BLaER1 (cell line): ENCODE measurements at regions not wholly inside any gene's neighbourhood (a gene's known extent, or its start where the extent isn't known, plus 50 kb on each side); places are given as distances from the start of the nearest gene placed in this dataset.
A peak's percentile ranks its signal among the peaks of the same experiment; 100 is the strongest.

Experiments
- H3K27ac ChIP-seq: shearing (Covaris generic); formaldehyde crosslinking; 2 replicates; pipeline ENCODE4 v1.8.1; 2022
- H3K27me3 ChIP-seq: shearing (Covaris generic); formaldehyde crosslinking; 2 replicates; pipeline ENCODE4 v1.8.1; 2022
- H3K36me3 ChIP-seq: shearing (Covaris generic); formaldehyde crosslinking; 2 replicates; pipeline ENCODE4 v1.8.1; 2022
- H3K4me1 ChIP-seq: shearing (Covaris generic); formaldehyde crosslinking; 2 replicates; pipeline ENCODE4 v1.8.1; 2022
- H3K4me2 ChIP-seq: shearing (Covaris generic); formaldehyde crosslinking; 2 replicates; pipeline ENCODE4 v1.8.1; 2022
- H3K4me3 ChIP-seq: shearing (Covaris generic); formaldehyde crosslinking; 2 replicates; pipeline ENCODE4 v1.8.1; 2022
- H3K9ac ChIP-seq: shearing (Covaris generic); formaldehyde crosslinking; 2 replicates; pipeline ENCODE4 v1.8.1; 2022
- H3K9me3 ChIP-seq: shearing (Covaris generic); formaldehyde crosslinking; 2 replicates; pipeline ENCODE4 v1.8.1; 2022
- H4K20me1 ChIP-seq: shearing (Covaris generic); formaldehyde crosslinking; 2 replicates; pipeline ENCODE4 v1.8.1; 2022
- Cebpa-rat ChIP-seq: shearing (Covaris generic); IDR thresholded peaks from 2 replicates; pipeline ENCODE4 v1.8.1; 2022

DNA sequence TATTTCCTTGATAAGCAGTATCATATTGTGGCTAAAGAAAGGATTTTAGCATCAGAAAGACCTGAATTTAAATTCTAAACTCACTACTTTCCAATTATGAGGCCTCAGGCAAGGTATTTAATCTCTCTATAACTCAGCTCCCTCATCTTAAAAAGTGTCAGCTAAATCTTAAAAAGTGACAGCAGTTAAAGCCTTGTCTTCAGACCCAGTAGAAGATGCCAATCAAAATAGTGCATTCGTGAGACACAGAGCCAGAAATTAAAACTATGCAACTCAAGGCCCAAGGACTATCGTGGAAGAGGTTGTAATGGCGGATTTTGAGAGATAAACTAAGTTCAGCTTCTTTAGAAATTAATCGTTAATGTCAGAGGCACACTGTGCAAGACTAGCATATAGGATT, 677.5 kb upstream of the BRINP3 start:
- Histone ChIP-seq H3K9ac (no peak overlapping the region), H3K27ac (no peak overlapping the region), H3K9me3 (peaks cover 9% of the 10 kb centered on the region), H3K27me3 (no peaks in the 10 kb centered on the region), H3K4me2 (no peak overlapping the region), H3K36me3 (no peaks in the 10 kb centered on the region), H4K20me1 (no peaks in the 10 kb centered on the region), H3K4me3 (no peak overlapping the region), H3K4me1 (no peaks in the 10 kb centered on the region)
- TF ChIP-seq Cebpa-rat = no peak

DNA sequence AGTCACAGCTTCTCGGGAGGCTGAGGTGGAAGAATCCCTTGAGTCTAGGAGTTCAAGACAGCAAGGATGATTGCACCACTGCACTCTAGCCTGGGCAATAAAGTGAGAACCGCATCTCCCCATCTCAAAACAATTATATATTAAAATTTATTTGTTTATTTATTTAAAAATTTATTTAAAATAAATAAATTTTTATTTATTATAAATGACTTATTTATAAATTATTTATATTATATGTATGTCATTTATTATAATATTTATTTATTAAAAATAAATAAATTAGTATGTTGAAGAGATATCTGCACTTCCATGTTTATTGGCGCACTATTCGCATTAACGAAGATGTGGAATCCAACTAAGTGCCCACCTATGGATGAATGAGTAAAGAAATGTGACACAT, 683.2 kb upstream of the BRINP3 start:
- Histone ChIP-seq H4K20me1 (no peaks in the 10 kb centered on the region), H3K4me3 (no peak overlapping the region), H3K4me1 (no peaks in the 10 kb centered on the region), H3K4me2 (no peak overlapping the region), H3K27me3 (no peaks in the 10 kb centered on the region), H3K9ac (no peak overlapping the region), H3K36me3 (no peaks in the 10 kb centered on the region), H3K9me3 (no peaks in the 10 kb centered on the region), H3K27ac (no peak overlapping the region)
- TF ChIP-seq Cebpa-rat = no peak

DNA sequence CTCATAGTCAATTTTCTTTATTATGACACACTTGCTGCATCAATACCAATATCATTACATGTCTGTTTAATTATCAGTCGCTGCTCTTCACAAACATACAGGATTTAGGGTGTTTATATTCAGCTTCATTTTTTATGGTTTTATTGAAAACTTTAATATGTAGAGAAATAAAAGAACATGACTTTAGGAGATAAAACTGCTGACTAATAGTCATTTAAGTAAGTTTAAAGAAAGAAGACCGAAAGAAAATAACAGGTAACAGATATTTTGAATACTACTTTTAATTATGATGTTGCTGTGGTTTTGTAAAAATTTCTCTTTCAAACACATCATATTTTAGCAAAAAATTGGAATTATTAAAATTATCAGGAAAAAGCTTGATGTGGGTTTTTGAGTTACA, 685.1 kb upstream of the BRINP3 start:
- Histone ChIP-seq H3K36me3 (no peaks in the 10 kb centered on the region), H3K9me3 (no peaks in the 10 kb centered on the region), H3K9ac (no peak overlapping the region), H3K27ac (no peak overlapping the region), H4K20me1 (no peaks in the 10 kb centered on the region), H3K27me3 (no peaks in the 10 kb centered on the region), H3K4me1 (no peaks in the 10 kb centered on the region), H3K4me2 (no peak overlapping the region), H3K4me3 (no peak overlapping the region)
- TF ChIP-seq Cebpa-rat = no peak

DNA sequence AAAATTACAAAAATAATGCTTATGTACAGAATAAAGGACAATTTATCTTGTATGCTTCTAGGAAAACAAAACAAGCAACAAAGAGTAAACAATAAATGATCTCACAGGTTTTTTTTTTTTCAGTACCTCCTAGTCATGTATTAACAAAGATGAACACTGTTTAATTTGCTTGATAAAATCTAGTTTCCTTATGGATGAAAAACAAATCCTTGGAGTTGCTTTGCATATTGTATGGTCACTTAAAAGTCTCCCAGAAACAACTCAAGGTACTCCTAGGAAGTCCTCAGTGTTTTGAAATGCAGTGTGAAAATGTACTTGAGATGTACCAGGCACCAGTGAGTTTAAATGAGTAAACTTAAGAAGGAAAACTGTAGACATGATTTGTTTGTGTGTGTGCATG, 686.0 kb upstream of the BRINP3 start:
- no peak for TF ChIP-seq Cebpa-rat
- Histone ChIP-seq H3K4me1 (no peaks in the 10 kb centered on the region), H3K9ac (no peak overlapping the region), H3K27me3 (no peaks in the 10 kb centered on the region), H3K4me2 (no peak overlapping the region), H3K9me3 (no peaks in the 10 kb centered on the region), H3K36me3 (no peaks in the 10 kb centered on the region), H3K27ac (no peak overlapping the region), H4K20me1 (no peaks in the 10 kb centered on the region), H3K4me3 (no peak overlapping the region)

DNA sequence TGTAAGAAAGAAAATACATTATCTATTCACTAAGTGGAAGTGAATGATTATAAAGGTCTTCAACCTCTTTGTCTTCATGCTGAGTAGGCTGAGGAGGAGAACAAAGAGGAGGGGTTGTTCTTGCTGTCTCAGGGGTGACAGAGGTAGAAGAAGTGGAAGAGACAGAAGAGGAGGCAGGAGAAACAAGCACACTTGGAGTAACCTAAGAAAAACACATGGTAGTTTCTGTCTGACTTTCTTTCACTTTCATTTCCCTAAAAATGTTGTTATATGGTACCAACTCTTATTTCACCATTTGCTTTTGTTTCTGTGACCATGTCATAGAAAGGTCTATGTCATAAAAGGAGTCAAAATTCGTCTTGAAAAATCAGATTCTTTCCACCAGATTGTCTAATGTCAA, 696.6 kb upstream of the BRINP3 start:
- Histone ChIP-seq H3K27ac (peak overlapping the region; percentile 43; the same call in 1 of the 2 replicates), H3K9ac (no peak overlapping the region), H3K4me2 (peak overlapping the region; percentile 39), H3K9me3 (no peaks in the 10 kb centered on the region), H3K27me3 (no peaks in the 10 kb centered on the region), H3K4me3 (no peak overlapping the region), H4K20me1 (no peaks in the 10 kb centered on the region), H3K36me3 (no peaks in the 10 kb centered on the region), H3K4me1 (peaks cover 11% of the 10 kb centered on the region)
- TF ChIP-seq Cebpa-rat = no peak

DNA sequence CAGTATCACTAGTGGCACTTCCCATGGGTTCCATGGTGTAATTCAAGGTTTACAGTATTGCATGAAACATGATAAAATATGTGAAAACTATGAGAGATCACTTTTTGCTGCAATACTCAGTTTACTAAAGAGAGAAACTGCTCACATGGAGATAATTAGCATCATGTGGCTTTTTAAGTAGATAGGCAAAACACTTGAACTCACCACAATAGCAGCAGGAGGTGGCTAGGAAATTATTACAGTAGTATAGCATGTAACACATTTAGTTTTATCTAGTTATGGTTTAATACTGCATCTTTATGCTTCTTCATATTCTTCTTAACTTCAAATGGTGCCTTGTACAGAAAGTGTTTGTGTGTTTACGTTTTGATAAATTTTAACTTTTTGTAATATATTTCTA, 698.5 kb upstream of the BRINP3 start:
- H3K36me3 ChIP-seq = no peaks in the 10 kb centered on the region
- H3K4me1 ChIP-seq = peaks cover 11% of the 10 kb centered on the region
- H3K4me2 ChIP-seq = no peak overlapping the region
- H4K20me1 ChIP-seq = no peaks in the 10 kb centered on the region
- no peak for TF ChIP-seq Cebpa-rat
- no peaks in the 10 kb centered on the region for H3K9me3 ChIP-seq
- no peak overlapping the region for H3K4me3 ChIP-seq
- H3K27me3 ChIP-seq = no peaks in the 10 kb centered on the region
- no peak overlapping the region for H3K27ac ChIP-seq
- no peak overlapping the region for H3K9ac ChIP-seq

DNA sequence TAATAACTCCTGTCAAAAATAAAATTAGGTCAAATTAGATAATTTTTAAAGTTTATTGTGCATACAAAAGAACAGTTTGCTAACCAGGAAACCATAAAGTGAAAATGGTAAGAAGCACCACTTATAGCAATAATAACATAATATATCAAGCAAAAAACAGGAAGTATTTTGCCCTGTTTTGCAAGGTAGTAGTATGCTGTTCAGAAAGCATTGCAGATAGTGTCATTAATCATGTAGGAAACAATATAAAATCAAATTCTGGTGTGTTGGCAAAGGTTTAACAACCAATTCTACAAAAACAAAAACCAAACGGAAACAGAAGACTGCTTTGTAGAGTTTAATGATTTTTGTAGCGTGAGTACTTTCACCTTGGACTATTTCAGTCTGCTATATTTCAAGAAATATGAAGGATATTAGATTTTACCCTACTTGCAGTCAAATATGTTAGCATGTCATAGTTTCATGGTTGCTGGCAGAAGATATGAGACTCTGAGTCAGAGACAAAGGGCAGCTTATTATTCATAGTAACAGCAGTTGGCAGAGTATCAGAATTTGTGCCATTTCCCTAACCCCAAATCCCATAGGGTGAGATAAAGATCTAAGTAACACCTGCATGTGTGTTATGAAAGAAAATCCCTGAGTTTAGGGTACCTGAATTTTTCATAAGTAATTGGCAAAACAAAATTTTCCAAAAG, 729.0 kb upstream of the BRINP3 start:
- H3K27ac ChIP-seq = no peak overlapping the region
- no peak for TF ChIP-seq Cebpa-rat
- H3K4me1 ChIP-seq = peaks cover 7% of the 10 kb centered on the region; the same call in 1 of the 2 replicates
- H3K4me3 ChIP-seq = no peak overlapping the region
- no peaks in the 10 kb centered on the region for H3K27me3 ChIP-seq
- no peaks in the 10 kb centered on the region for H3K36me3 ChIP-seq
- H3K9me3 ChIP-seq = 0 out of 2 replicates have a peak, but pooled peaks cover 3% of the 10 kb centered on the region
- H3K9ac ChIP-seq = no peak overlapping the region
- H3K4me2 ChIP-seq = no peak overlapping the region
- H4K20me1 ChIP-seq = no peaks in the 10 kb centered on the region

DNA sequence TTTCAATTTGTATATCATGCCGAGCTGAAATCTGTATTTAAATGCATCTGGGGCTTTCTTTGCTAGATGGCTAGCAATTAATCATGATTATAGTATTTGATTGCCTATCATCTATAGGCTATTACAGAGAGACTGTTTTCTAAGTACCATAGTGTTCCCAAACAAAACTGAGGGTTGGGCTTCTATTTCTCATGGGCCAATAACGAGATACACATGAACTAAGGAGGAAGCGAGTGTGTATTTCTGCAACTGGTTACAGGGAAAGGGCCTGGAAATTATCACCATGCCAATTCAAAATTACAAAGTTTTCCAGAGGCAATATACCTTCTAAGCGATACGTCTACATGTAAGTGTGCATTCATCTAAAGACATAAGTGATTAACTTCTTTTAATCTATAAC, 744.5 kb upstream of the BRINP3 start:
- Histone ChIP-seq H3K9ac (no peak overlapping the region), H3K36me3 (no peaks in the 10 kb centered on the region), H3K27me3 (no peaks in the 10 kb centered on the region), H3K27ac (no peak overlapping the region), H3K4me3 (no peak overlapping the region), H3K9me3 (peaks cover 7% of the 10 kb centered on the region), H4K20me1 (no peaks in the 10 kb centered on the region), H3K4me1 (no peaks in the 10 kb centered on the region), H3K4me2 (no peak overlapping the region)
- no peak for TF ChIP-seq Cebpa-rat

DNA sequence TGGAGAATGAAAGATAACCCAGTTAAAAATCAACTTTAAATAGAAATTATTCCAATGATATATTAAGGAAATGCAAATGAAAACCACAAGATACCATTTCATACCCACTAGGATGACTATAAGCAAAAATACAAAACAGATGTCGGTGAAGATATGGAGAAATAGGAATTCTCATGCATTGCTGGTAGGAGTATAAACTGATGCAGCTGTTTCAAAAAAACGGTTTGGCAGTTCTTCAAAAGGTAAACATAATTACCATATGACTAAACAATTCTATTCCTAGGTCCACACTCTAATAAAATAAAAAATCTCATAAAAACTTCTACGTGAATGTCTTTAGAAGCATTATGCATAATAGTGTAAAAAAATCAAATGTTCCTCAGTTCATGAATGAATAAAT, 763.3 kb upstream of the BRINP3 start:
- no peak overlapping the region for H3K4me3 ChIP-seq
- H3K9ac ChIP-seq = no peak overlapping the region
- no peak overlapping the region for H3K27ac ChIP-seq
- no peaks in the 10 kb centered on the region for H3K9me3 ChIP-seq
- H3K27me3 ChIP-seq = no peaks in the 10 kb centered on the region
- H3K4me1 ChIP-seq = no peaks in the 10 kb centered on the region
- no peak for TF ChIP-seq Cebpa-rat
- no peaks in the 10 kb centered on the region for H3K36me3 ChIP-seq
- no peak overlapping the region for H3K4me2 ChIP-seq
- no peaks in the 10 kb centered on the region for H4K20me1 ChIP-seq

DNA sequence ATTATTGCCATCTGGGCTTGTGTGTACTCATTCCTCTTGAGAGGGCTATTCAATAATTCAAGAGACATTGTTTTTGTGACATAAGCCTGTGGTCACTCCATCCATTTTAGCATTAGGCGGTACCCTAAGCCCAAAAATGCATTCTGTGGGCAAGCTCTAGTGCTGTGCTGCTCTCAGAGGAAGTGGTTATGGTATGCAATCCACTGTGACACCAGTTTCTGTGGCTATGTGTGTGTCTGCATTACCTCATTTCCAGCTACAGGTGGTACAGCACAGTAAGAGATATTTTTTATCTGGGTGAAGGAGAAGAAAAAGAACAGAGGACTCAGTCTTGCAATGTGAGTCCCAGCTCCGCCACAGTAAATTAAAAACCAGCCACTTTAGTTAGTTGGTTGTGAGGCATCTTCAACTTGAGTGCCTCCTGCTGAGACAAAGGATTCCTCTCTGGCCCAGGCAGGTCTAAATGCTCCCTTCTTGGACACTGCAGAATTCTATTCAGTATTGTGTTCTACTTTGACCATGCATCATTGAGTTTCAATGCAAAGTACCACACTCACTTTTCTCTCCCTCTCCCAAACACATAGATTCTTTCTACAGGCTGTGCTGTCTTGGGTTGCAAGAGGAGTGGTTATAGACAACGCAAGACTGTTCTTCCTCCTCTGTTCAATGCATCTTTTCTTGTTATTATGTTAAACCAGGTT, 777.8 kb upstream of the BRINP3 start:
- H3K4me3 ChIP-seq = no peak overlapping the region
- H3K9me3 ChIP-seq = no peaks in the 10 kb centered on the region
- no peak overlapping the region for H3K27ac ChIP-seq
- H3K4me1 ChIP-seq = peaks cover 8% of the 10 kb centered on the region; the same call in 1 of the 2 replicates
- H3K9ac ChIP-seq = no peak overlapping the region
- peak overlapping the region; percentile 28 for H3K4me2 ChIP-seq
- no peaks in the 10 kb centered on the region for H3K27me3 ChIP-seq
- no peaks in the 10 kb centered on the region for H4K20me1 ChIP-seq
- no peak for TF ChIP-seq Cebpa-rat
- H3K36me3 ChIP-seq = no peaks in the 10 kb centered on the region
